Caco-2 (cell line): ENCODE measurements at regions not wholly inside any gene's neighbourhood (a gene's known extent, or its start where the extent isn't known, plus 50 kb on each side); places are given as distances from the start of the nearest gene placed in this dataset.

Experiments used
- BruUV-seq: library from RNA; stranded (reverse); fragments of 400-500 nt; replicated peaks from 2 replicates; lab custom pipeline; 2021; lab: Mats Ljungman, UMichigan
- CTCF ChIA-PET: fragments of 300-600 bp; sonication (Branson Sonifier 250); formaldehyde crosslinking; loops from one replicate; lab custom pipeline; 2022; ENCODE audit warnings: antibody characterized with exemption; lab: Charles Lee
- POLR2A ChIA-PET: fragments of 300-600 bp; sonication (Branson Sonifier 250); formaldehyde crosslinking; loops from one replicate; lab custom pipeline; 2022; ENCODE audit warnings: antibody characterized with exemption; lab: Charles Lee
- DNase-seq, 2 experiments: peaks; one replicate each; pipeline versions ENCODE4 v3.0.0 to v3.0.0-alpha.2; 2020 to 2022
- H3K27me3 ChIP-seq: replicated peaks from 2 replicates; pipeline ENCODE4 v1.6.0; 2011; ENCODE audit warnings: low read length; ENCODE audit not compliant: control insufficient read depth, insufficient read depth
- H3K36me3 ChIP-seq: 2 replicates; pipeline ENCODE4 v1.5.1; 2011; ENCODE audit warnings: low read length; ENCODE audit not compliant: control insufficient read depth, insufficient read depth
- H3K4me1 ChIP-seq: fragments of 250-450 bp; sonication (Bioruptor Pico); 2 replicates; pipeline ENCODE4 v1.5.1; 2020; ENCODE audit warnings: mild to moderate bottlenecking
- H3K4me3 ChIP-seq: 2 replicates; pipeline ENCODE4 v1.5.1; 2011; ENCODE audit warnings: low read depth, mild to moderate bottlenecking, control low read depth, low read length
- H3K9me3 ChIP-seq: fragments of 250-450 bp; sonication (Bioruptor Pico); 2 replicates; pipeline ENCODE4 v1.5.1; 2020; ENCODE audit warnings: mild to moderate bottlenecking, moderate library complexity
- H3K27ac Mint-ChIP-seq: one replicate; pipeline ENCODE4 v1.8.0; 2022; ENCODE audit warnings: mixed read lengths; ENCODE audit not compliant: unreplicated experiment
- H3K27me3 Mint-ChIP-seq: one replicate; pipeline ENCODE4 v1.8.0; 2022; ENCODE audit warnings: mixed read lengths; ENCODE audit not compliant: insufficient read depth, unreplicated experiment
- H3K36me3 Mint-ChIP-seq: one replicate; pipeline ENCODE4 v1.8.0; 2022; ENCODE audit warnings: mild to moderate bottlenecking, mixed read lengths; ENCODE audit not compliant: insufficient read depth, unreplicated experiment
- H3K4me1 Mint-ChIP-seq: one replicate; pipeline ENCODE4 v1.8.0; 2022; ENCODE audit warnings: low read depth, mixed read lengths; ENCODE audit not compliant: unreplicated experiment
- H3K4me3 Mint-ChIP-seq: one replicate; pipeline ENCODE4 v1.8.0; 2022; ENCODE audit warnings: mild to moderate bottlenecking, moderate library complexity, mixed read lengths; ENCODE audit not compliant: unreplicated experiment
- H3K9me3 Mint-ChIP-seq: one replicate; pipeline ENCODE4 v1.8.0; 2022; ENCODE audit warnings: mixed read lengths; ENCODE audit not compliant: unreplicated experiment
- CTCF ChIP-seq, 2 experiments: fragments of 200-600 bp in 1 of 2; IDR thresholded peaks; 1 replicate in 1 of 2; 2 replicates in 1 of 2; pipeline versions ENCODE4 v1.5.1 to v1.8.0; 2011 to 2022; ENCODE audit warnings: antibody characterized with exemption in 1 of 2, control low read depth in 1 of 2, inconsistent platforms in 1 of 2, low read depth in 1 of 2, low read length in 1 of 2, mild to moderate bottlenecking in 1 of 2, moderate library complexity in 1 of 2; ENCODE audit not compliant: insufficient read depth in 1 of 2, severe bottlenecking in 1 of 2, unreplicated experiment in 1 of 2
- intact Hi-C: fragments of 100-400 bp; cut with micrococcal nuclease; formaldehyde crosslinking; loops from one replicate; pipeline ENCODE4 v1.10.0; 2022; ENCODE audit not compliant: unreplicated experiment

- H3K9me3 ChIP-seq, result peaks cover 11% of the 10 kb centered on the region; the same call in 1 of the 2 replicates
- Mint-ChIP-seq H3K27ac (peak overlapping the region; percentile 48), H3K27me3 (no peaks in the 10 kb centered on the region), H3K36me3 (no peaks in the 10 kb centered on the region), H3K4me1 (peaks cover 18% of the 10 kb centered on the region), H3K9me3 (peaks cover 22% of the 10 kb centered on the region), H3K4me3 (no peak overlapping the region)
- H3K4me3 ChIP-seq, result no peak overlapping the region
- DNase-seq, result no peak
- no peaks in the 10 kb centered on the region for H3K27me3 ChIP-seq
- no peak for TF ChIP-seq CTCF (IDR thresholded peaks at IDR 0.05; ENCODE audit: insufficient read depth in 1 of 2, low read depth in 1 of 2, low read length in 1 of 2, severe bottlenecking in 1 of 2, unreplicated experiment in 1 of 2)
- intact Hi-C loops, result no loop called here
- ChIA-PET CTCF (no interaction called here), POLR2A (no interaction called here)
- H3K36me3 ChIP-seq, result no peaks in the 10 kb centered on the region
- no TSS peak for BruUV-seq
- H3K4me1 ChIP-seq, result peaks cover 17% of the 10 kb centered on the region; the same call in 1 of the 2 replicates
Observed at GRCh38 chr5:56607551-56607950, 207.8 kb upstream of the MAP3K1 start.

GRCh38 chr5:56607074-56607473 is 208.3 kb upstream of the MAP3K1 start:
- H3K4me1 ChIP-seq, result peaks cover 17% of the 10 kb centered on the region; the same call in 1 of the 2 replicates
- no peak overlapping the region for H3K4me3 ChIP-seq
- intact Hi-C loops, result no loop called here
- H3K4me3 Mint-ChIP-seq, result no peak overlapping the region
- POLR2A ChIA-PET, result interaction anchor here (1.0 kb wide), 1 partner anchor 30 kb away, joined by 3 read pairs; no protein-coding TSS in a partner anchor
- peaks cover 21% of the 10 kb centered on the region for H3K9me3 Mint-ChIP-seq
- H3K27ac Mint-ChIP-seq, result no peak overlapping the region
- no TSS peak for BruUV-seq
- no peak for TF ChIP-seq CTCF (IDR thresholded peaks at IDR 0.05; ENCODE audit: insufficient read depth in 1 of 2, low read depth in 1 of 2, low read length in 1 of 2, severe bottlenecking in 1 of 2, unreplicated experiment in 1 of 2)
- DNase-seq, result no peak
- no peaks in the 10 kb centered on the region for H3K27me3 ChIP-seq
- peaks cover 11% of the 10 kb centered on the region; the same call in 1 of the 2 replicates for H3K9me3 ChIP-seq
- H3K36me3 ChIP-seq, result no peaks in the 10 kb centered on the region
- peaks cover 18% of the 10 kb centered on the region for H3K4me1 Mint-ChIP-seq
- CTCF ChIA-PET, result no interaction called here
- H3K36me3 Mint-ChIP-seq, result no peaks in the 10 kb centered on the region
- H3K27me3 Mint-ChIP-seq, result no peaks in the 10 kb centered on the region

GRCh38 chr5:56606192-56606591 is 209.2 kb upstream of the MAP3K1 start:
- H3K27ac Mint-ChIP-seq, result no peak overlapping the region
- Histone ChIP-seq H3K27me3 (no peaks in the 10 kb centered on the region), H3K9me3 (0 out of 2 replicates have a peak, but pooled peaks cover 5% of the 10 kb centered on the region), H3K4me3 (no peak overlapping the region), H3K4me1 (peaks cover 17% of the 10 kb centered on the region; the same call in 1 of the 2 replicates), H3K36me3 (no peaks in the 10 kb centered on the region)
- peaks cover 18% of the 10 kb centered on the region for H3K4me1 Mint-ChIP-seq
- no peaks in the 10 kb centered on the region for H3K27me3 Mint-ChIP-seq
- peaks cover 12% of the 10 kb centered on the region for H3K9me3 Mint-ChIP-seq
- intact Hi-C loops, result no loop called here
- no peak overlapping the region for H3K4me3 Mint-ChIP-seq
- BruUV-seq, result no TSS peak
- no peak for DNase-seq
- CTCF ChIA-PET, result interaction anchor here (0.7 kb wide), 1 partner anchor 206 kb away, joined by 3 read pairs; no protein-coding TSS in a partner anchor
- POLR2A ChIA-PET, result interaction anchor here (1.0 kb wide), 1 partner anchor 31 kb away, joined by 3 read pairs; no protein-coding TSS in a partner anchor
- no peak for TF ChIP-seq CTCF (IDR thresholded peaks at IDR 0.05; ENCODE audit: insufficient read depth in 1 of 2, low read depth in 1 of 2, low read length in 1 of 2, severe bottlenecking in 1 of 2, unreplicated experiment in 1 of 2)
- H3K36me3 Mint-ChIP-seq, result no peaks in the 10 kb centered on the region
